ENCODE measurements at regions not wholly inside any gene's neighbourhood (a gene's known extent, or its start where the extent isn't known, plus 50 kb on each side); places are given as distances from the start of the nearest gene placed in this dataset.

- Histone ChIP-seq H3K4me1 (ENCODE audit: control insufficient read depth, insufficient read depth, low read length) (no peaks in the 10 kb centered on the region), H3K27ac (ENCODE audit: low read length) (no peak overlapping the region), H3K9me3 (ENCODE audit: control insufficient read depth, low read length) (no peaks in the 10 kb centered on the region), H3K4me3 (ENCODE audit: low read length) (no peak overlapping the region), H3K27me3 (ENCODE audit: control insufficient read depth, insufficient read depth) (no peaks in the 10 kb centered on the region)
- ATAC-seq (no peak), DNase-seq (no peak)
- intact Hi-C loops (cut with DNase I), result no loop called here
- 93% methylated on average over 6 of the region's 6 CpGs for WGBS
Observed at GRCh38 chr2:126437016-126437415, 218.9 kb upstream of the GYPC start.

- ATAC-seq (no peak), DNase-seq (no peak)
- H3K4me3 ChIP-seq (ENCODE audit: low read length), result no peak overlapping the region
- H3K27me3 ChIP-seq (ENCODE audit: control insufficient read depth, insufficient read depth), result no peaks in the 10 kb centered on the region
- H3K27ac ChIP-seq (ENCODE audit: low read length), result no peak overlapping the region
- no peaks in the 10 kb centered on the region for H3K9me3 ChIP-seq (ENCODE audit: control insufficient read depth, low read length)
- intact Hi-C loops (cut with DNase I), result no loop called here
- WGBS, result 54% methylated on average over 1 of the region's 1 CpG
- H3K4me1 ChIP-seq (ENCODE audit: control insufficient read depth, insufficient read depth, low read length), result no peaks in the 10 kb centered on the region
Observed at GRCh38 chr2:126444512-126444911, 211.4 kb upstream of the GYPC start.

GRCh38 chr2:126446106-126446695 is 209.8 kb upstream of the GYPC start:
- ATAC-seq (no peak), DNase-seq (no peak)
- no peak overlapping the region for H3K4me3 ChIP-seq (ENCODE audit: low read length)
- intact Hi-C loops (cut with DNase I), result no loop called here
- WGBS, result 79% methylated on average over 3 of the region's 3 CpGs
- no peaks in the 10 kb centered on the region for H3K4me1 ChIP-seq (ENCODE audit: control insufficient read depth, insufficient read depth, low read length)
- H3K9me3 ChIP-seq (ENCODE audit: control insufficient read depth, low read length), result no peaks in the 10 kb centered on the region
- H3K27me3 ChIP-seq (ENCODE audit: control insufficient read depth, insufficient read depth), result no peaks in the 10 kb centered on the region
- H3K27ac ChIP-seq (ENCODE audit: low read length), result no peak overlapping the region

GRCh38 chr2:126448611-126449010 is 207.3 kb upstream of the GYPC start:
- ATAC-seq, result no peak
- intact Hi-C loops (cut with DNase I), result no loop called here

GRCh38 chr2:126449677-126450076 is 206.3 kb upstream of the GYPC start:
- WGBS, result 72% methylated on average over 2 of the region's 2 CpGs
- Histone ChIP-seq H3K27ac (ENCODE audit: low read length) (no peak overlapping the region), H3K4me1 (ENCODE audit: control insufficient read depth, insufficient read depth, low read length) (no peaks in the 10 kb centered on the region), H3K27me3 (ENCODE audit: control insufficient read depth, insufficient read depth) (no peaks in the 10 kb centered on the region), H3K4me3 (ENCODE audit: low read length) (no peak overlapping the region), H3K9me3 (ENCODE audit: control insufficient read depth, low read length) (no peaks in the 10 kb centered on the region)
- intact Hi-C loops (cut with DNase I), result no loop called here
- ATAC-seq (no peak), DNase-seq (no peak)

More at GRCh38 chr2:126448611-126449010, 207.3 kb upstream of the GYPC start:
- no peaks in the 10 kb centered on the region for H3K27me3 ChIP-seq (ENCODE audit: control insufficient read depth, insufficient read depth)
- no peaks in the 10 kb centered on the region for H3K4me1 ChIP-seq (ENCODE audit: control insufficient read depth, insufficient read depth, low read length)
- H3K4me3 ChIP-seq (ENCODE audit: low read length), result no peak overlapping the region
- no peak overlapping the region for H3K27ac ChIP-seq (ENCODE audit: low read length)
- DNase-seq, result no peak
- 40% methylated on average over 5 of the region's 5 CpGs for WGBS
- H3K9me3 ChIP-seq (ENCODE audit: control insufficient read depth, low read length), result no peaks in the 10 kb centered on the region

- Histone ChIP-seq H3K27me3 (ENCODE audit: control insufficient read depth, insufficient read depth) (no peaks in the 10 kb centered on the region), H3K27ac (ENCODE audit: low read length) (no peak overlapping the region), H3K9me3 (ENCODE audit: control insufficient read depth, low read length) (no peaks in the 10 kb centered on the region), H3K4me3 (ENCODE audit: low read length) (no peak overlapping the region), H3K4me1 (ENCODE audit: control insufficient read depth, insufficient read depth, low read length) (no peaks in the 10 kb centered on the region)
- intact Hi-C loops (cut with DNase I), result no loop called here
- no peak for ATAC-seq
- 77% methylated on average over 8 of the region's 8 CpGs for WGBS
- no peak for DNase-seq
Observed at GRCh38 chr2:126463892-126464674, 191.9 kb upstream of the GYPC start.

- no peak overlapping the region for H3K27ac ChIP-seq (ENCODE audit: low read length)
- no peak overlapping the region for H3K4me3 ChIP-seq (ENCODE audit: low read length)
- WGBS, result 75% methylated on average over 6 of the region's 6 CpGs
- intact Hi-C loops (cut with DNase I), result no loop called here
- H3K4me1 ChIP-seq (ENCODE audit: control insufficient read depth, insufficient read depth, low read length), result no peaks in the 10 kb centered on the region
- ATAC-seq (no peak), DNase-seq (no peak)
- H3K9me3 ChIP-seq (ENCODE audit: control insufficient read depth, low read length), result no peaks in the 10 kb centered on the region
- H3K27me3 ChIP-seq (ENCODE audit: control insufficient read depth, insufficient read depth), result no peaks in the 10 kb centered on the region
Observed at GRCh38 chr2:126467367-126468054, 188.4 kb upstream of the GYPC start.

- 32% methylated on average over 3 of the region's 3 CpGs for WGBS
- ATAC-seq (no peak), DNase-seq (no peak)
- H3K27me3 ChIP-seq (ENCODE audit: control insufficient read depth, insufficient read depth), result no peaks in the 10 kb centered on the region
- intact Hi-C loops (cut with DNase I), result no loop called here
- no peak overlapping the region for H3K4me3 ChIP-seq (ENCODE audit: low read length)
- no peaks in the 10 kb centered on the region for H3K9me3 ChIP-seq (ENCODE audit: control insufficient read depth, low read length)
- no peak overlapping the region for H3K27ac ChIP-seq (ENCODE audit: low read length)
- no peaks in the 10 kb centered on the region for H3K4me1 ChIP-seq (ENCODE audit: control insufficient read depth, insufficient read depth, low read length)
Observed at GRCh38 chr2:126475031-126475430, 180.9 kb upstream of the GYPC start.

- intact Hi-C loops (cut with DNase I), result no loop called here
- no peaks in the 10 kb centered on the region for H3K27me3 ChIP-seq (ENCODE audit: control insufficient read depth, insufficient read depth)
- 60% methylated on average over 5 of the region's 5 CpGs for WGBS
- no peak overlapping the region for H3K27ac ChIP-seq (ENCODE audit: low read length)
- DNase-seq, result no peak
- no peaks in the 10 kb centered on the region for H3K4me1 ChIP-seq (ENCODE audit: control insufficient read depth, insufficient read depth, low read length)
- H3K4me3 ChIP-seq (ENCODE audit: low read length), result no peak overlapping the region
- no peaks in the 10 kb centered on the region for H3K9me3 ChIP-seq (ENCODE audit: control insufficient read depth, low read length)
- ATAC-seq, result no peak
Observed at GRCh38 chr2:126476691-126477090, 179.3 kb upstream of the GYPC start.

GRCh38 chr2:126480033-126480432 is 175.9 kb upstream of the GYPC start:
- H3K27me3 ChIP-seq (ENCODE audit: control insufficient read depth, insufficient read depth), result no peaks in the 10 kb centered on the region
- ATAC-seq, result no peak
- intact Hi-C loops (cut with DNase I), result no loop called here
- H3K4me3 ChIP-seq (ENCODE audit: low read length), result no peak overlapping the region
- no peaks in the 10 kb centered on the region for H3K9me3 ChIP-seq (ENCODE audit: control insufficient read depth, low read length)
- DNase-seq, result no peak
- no peaks in the 10 kb centered on the region for H3K4me1 ChIP-seq (ENCODE audit: control insufficient read depth, insufficient read depth, low read length)
- 91% methylated on average over 2 of the region's 2 CpGs for WGBS
- no peak overlapping the region for H3K27ac ChIP-seq (ENCODE audit: low read length)
